Urinary bladder (tissue), 4 donors: ENCODE measurements at regions not wholly inside any gene's neighbourhood (a gene's known extent, or its start where the extent isn't known, plus 50 kb on each side); places are given as distances from the start of the nearest gene placed in this dataset. TPM values are rescaled to one million over a fixed set of nuclear protein-coding genes. Genes with fewer than 3 reads are reported as not detected.

Experiments
- DNase-seq: peaks from one replicate; pipeline ENCODE4 v3.0.0-alpha.2; 2015; ENCODE audit errors: extremely low spot score
- H3K27ac ChIP-seq: one replicate; pipeline ENCODE4 v1.5.1; 2013; ENCODE audit warnings: low read depth, mild to moderate bottlenecking, moderate library complexity
- H3K36me3 ChIP-seq: one replicate; pipeline ENCODE4 v1.6.1; 2013; ENCODE audit warnings: mild to moderate bottlenecking, moderate library complexity; ENCODE audit not compliant: insufficient read depth
- H3K4me1 ChIP-seq: one replicate; pipeline ENCODE4 v1.6.1; 2013; ENCODE audit warnings: mild to moderate bottlenecking, moderate library complexity; ENCODE audit not compliant: insufficient read depth
- H3K4me3 ChIP-seq: one replicate; pipeline ENCODE4 v1.5.1; 2013; ENCODE audit warnings: low read depth, low read length
- WGBS: extraction: QIAGEN DNeasy Blood & Tissue Kit; methylation state at CpG from one replicate; pipeline ENCODE4 v1.1.7; 2013; 5-methylcytosine and 5-hydroxymethylcytosine counted together
- small RNA-seq: library from RNA; depleted of rRNA; stranded (forward); fragments of <200 nt; gene quantifications from one replicate; pipeline ENCODE3, GENCODE V24; 2014
- donor health status: healthy with polysubstance abuse.
- donor health status: healthy.

GRCh38 chr20:52252664-52253063 lies 61.1 kb upstream of the ZFP64 start:
- Histone ChIP-seq H3K36me3 (no peaks in the 10 kb centered on the region), H3K27ac (no peak overlapping the region), H3K4me3 (no peak overlapping the region), H3K4me1 (no peaks in the 10 kb centered on the region)
- DNase-seq = no peak
- WGBS = 75% methylated on average over 5 of the region's 5 CpGs

GRCh38 chr20:52251827-52252226 lies 60.2 kb upstream of the ZFP64 start:
- no peak overlapping the region for H3K27ac ChIP-seq
- H3K36me3 ChIP-seq = no peaks in the 10 kb centered on the region
- WGBS = 91% methylated on average over 2 of the region's 2 CpGs
- H3K4me1 ChIP-seq = no peaks in the 10 kb centered on the region
- DNase-seq = no peak
- no peak overlapping the region for H3K4me3 ChIP-seq

GRCh38 chr20:52251136-52251700 lies 59.6 kb upstream of the ZFP64 start:
- no peak for DNase-seq
- 96% methylated on average over 2 of the region's 2 CpGs for WGBS

GRCh38 chr20:52247548-52247947 lies 56.0 kb upstream of the ZFP64 start:
- H3K27ac ChIP-seq = no peak overlapping the region
- no peaks in the 10 kb centered on the region for H3K4me1 ChIP-seq
- no peaks in the 10 kb centered on the region for H3K36me3 ChIP-seq
- WGBS = 96% methylated on average over 4 of the region's 4 CpGs
- no peak overlapping the region for H3K4me3 ChIP-seq
- no peak for DNase-seq

More at GRCh38 chr20:52251136-52251700, 59.6 kb upstream of the ZFP64 start:
- no peaks in the 10 kb centered on the region for H3K4me1 ChIP-seq
- no peaks in the 10 kb centered on the region for H3K36me3 ChIP-seq
- H3K4me3 ChIP-seq = no peak overlapping the region
- no peak overlapping the region for H3K27ac ChIP-seq

GRCh38 chr20:52246366-52246765 lies 54.8 kb upstream of the ZFP64 start:
- H3K4me3 ChIP-seq = no peak overlapping the region
- WGBS = 97% methylated on average over 2 of the region's 2 CpGs

GRCh38 chr20:52244702-52245101 lies 53.1 kb upstream of the ZFP64 start:
- H3K4me3 ChIP-seq = no peak overlapping the region
- no peaks in the 10 kb centered on the region for H3K4me1 ChIP-seq
- no peak for DNase-seq
- no peak overlapping the region for H3K27ac ChIP-seq
- H3K36me3 ChIP-seq = no peaks in the 10 kb centered on the region
- 93% methylated on average over 4 of the region's 4 CpGs for WGBS

More at GRCh38 chr20:52246366-52246765, 54.8 kb upstream of the ZFP64 start:
- H3K27ac ChIP-seq = no peak overlapping the region
- no peaks in the 10 kb centered on the region for H3K4me1 ChIP-seq
- no peak for DNase-seq
- no peaks in the 10 kb centered on the region for H3K36me3 ChIP-seq

- 50% methylated on average over 7 of the region's 7 CpGs for WGBS
- H3K4me3 ChIP-seq = no peak overlapping the region
- DNase-seq = no peak
- H3K4me1 ChIP-seq = no peaks in the 10 kb centered on the region
- no peaks in the 10 kb centered on the region for H3K36me3 ChIP-seq
- no peak overlapping the region for H3K27ac ChIP-seq
These were observed 51.0 kb upstream of the ZFP64 start for GRCh38 chr20:52242237-52243230.

Small RNAs in the stretch of these regions (small RNA-seq; reads per million reads assigned to genes)
- gene RF02271 (not detected), gene RPL36P1 (not detected)
